ENCODE measurements at regions not wholly inside any gene's neighbourhood (a gene's known extent, or its start where the extent isn't known, plus 50 kb on each side); places are given as distances from the start of the nearest gene placed in this dataset.
"Not testable (repeated sequence)": the region's sequence is repeated elsewhere in the genome, so short reads cannot be mapped to it uniquely, and the experiment has no call there.

DNA sequence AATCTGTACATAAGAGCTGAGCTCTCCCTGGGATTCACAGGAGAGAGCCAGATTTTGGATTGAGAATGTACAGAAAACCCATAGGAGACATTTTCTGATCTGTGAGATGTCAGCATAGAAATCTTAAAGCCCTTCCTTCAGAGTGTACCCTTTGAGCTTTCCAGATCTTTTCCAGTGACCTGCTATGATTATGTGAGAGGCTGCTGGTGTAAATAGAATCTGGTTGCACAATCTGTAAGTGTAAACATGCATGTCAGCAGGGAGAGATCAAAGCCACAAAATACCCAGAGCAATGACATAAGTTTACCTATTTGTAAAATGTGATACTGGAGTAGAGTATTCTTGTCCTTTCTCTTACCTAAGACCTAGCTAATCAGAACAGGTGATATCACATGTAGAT is 471.9 kb downstream of the FOXD4L5 start:
- not testable (repeated sequence) for DNase-seq (ENCODE audit: low read depth in 2 of 3, low spot score in 2 of 3)

DNA sequence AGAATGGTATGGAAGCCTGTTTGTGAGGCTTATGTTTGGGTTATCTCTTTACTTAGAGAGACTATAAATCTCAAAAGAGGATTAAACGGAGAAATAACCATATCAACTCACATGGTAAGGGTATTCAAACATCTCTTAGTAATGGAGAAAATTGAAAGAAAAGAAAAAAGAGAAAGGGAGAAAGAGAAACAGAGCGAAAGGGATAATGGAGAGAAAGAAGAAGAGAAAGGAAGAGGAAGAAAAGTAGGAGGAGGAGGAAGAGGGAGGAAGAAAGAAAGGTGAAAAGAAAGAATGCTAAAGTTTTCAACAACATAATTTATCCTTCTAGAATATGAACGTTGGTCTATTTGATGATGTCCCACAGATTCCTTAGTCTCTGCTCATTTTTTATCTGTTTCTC is 506.3 kb downstream of the FOXD4L5 start:
- DNase-seq (ENCODE audit: low read depth in 2 of 3, low spot score in 2 of 3): not testable (repeated sequence)

DNA sequence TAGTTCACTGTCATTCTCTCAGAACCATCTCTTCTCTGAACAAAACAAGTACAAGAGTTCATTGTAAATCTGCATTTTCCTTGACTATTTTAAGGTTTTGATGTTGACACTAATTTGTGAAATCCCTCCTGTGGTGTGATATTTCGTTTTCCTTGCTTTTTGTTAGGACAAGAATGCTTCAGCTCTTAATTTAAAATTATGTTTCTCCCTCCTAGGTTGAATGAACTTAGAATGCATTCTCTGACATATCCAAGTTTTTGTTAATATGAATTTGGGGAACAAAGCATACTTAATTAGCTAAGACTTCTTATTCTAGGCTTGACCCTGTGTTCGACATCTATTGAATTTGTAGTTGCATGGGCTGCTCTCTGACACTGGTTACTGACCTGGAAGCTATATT is 508.7 kb downstream of the FOXD4L5 start:
- not testable (repeated sequence) for DNase-seq (ENCODE audit: low read depth in 2 of 3, low spot score in 2 of 3)

DNA sequence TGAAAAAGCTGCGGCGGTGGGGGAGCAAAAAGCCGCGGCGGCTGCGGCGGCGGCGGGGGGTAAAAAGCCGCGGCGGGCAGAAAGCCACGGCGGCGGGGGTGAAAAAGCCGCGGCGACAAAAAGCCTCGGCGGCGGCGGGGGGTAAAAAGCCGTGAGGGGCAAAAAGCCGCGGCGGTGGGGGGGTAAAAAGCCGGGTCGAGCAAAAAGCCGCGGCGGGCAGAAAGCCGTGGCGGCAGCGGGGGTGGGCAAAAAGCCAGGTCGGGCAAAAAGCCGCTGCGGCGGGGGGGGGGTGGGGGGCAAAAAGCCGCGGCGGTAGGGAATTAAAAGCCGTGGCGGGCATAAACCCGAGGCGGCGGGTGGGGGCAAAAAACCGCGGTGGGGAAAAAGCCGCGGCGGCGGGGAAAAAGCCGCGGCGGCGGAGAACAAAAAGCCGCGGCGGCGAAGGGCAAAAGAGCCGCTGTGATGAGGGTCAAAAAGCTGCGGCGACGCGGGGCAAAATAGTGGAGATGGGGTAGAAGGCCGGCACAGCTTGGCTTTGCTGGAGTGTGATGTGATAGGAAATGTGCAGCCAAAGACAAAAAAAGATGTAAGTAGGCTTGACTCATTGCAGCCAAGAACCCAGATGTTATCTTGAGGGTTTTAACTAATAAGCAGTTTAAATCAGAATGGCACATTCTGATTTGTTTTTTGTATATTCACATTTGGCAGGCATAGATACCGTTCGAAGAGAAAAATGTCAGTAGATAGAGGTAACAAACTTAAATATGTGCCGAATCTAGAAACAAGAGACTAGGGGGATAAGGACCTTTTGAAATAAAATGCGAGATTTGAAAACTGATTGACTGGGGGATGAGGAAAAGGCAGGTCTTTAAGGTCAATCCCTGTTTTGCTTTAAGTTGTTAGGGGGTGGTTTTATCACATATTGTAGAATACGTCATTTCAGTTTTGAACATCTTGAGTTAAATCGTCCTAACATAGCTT is 509.9 kb downstream of the FOXD4L5 start:
- DNase-seq (ENCODE audit: low read depth in 2 of 3, low spot score in 2 of 3): peak in 1 of 3 donors; percentile 0

DNA sequence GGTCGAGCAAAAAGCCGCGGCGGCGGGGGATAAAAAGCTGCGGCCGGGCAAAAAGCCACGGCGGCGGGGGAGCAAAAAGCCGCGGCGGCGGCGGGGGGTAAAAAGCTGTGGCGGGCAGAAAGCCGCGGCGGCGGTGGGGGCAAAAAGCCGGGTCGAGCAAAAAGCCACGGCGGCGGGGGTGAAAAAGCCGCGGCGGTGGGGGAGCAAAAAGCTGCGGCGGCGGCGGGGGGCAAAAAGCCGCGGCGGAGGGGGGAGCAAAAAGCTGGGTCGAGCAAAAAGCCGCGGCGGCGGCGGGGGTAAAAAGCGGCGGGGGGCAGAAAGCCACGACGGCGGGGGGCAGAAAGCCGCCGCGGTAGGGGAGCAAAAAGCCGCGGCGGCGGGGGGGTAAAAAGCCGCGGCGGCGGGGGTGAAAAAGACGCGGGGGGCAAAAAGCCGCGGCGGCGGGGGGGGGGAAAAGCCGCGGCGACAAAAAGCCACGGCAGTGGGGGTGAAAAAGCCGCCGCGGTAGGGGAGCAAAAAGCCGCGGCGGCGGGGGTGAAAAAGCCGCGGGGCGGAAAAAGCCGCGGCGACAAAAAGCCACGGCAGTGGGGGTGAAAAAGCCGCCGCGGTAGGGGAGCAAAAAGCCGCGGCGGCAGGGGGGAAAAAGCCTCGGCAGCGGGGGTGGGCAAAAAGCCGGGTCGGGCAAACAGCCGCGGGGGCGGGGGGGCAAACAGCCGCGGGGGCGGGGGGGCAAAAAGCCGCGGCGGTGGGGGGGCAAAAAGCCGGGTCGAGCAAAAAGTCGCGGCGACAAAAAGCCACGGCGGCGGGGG is 510.8 kb downstream of the FOXD4L5 start:
- not testable (repeated sequence) for DNase-seq (ENCODE audit: low read depth in 2 of 3, low spot score in 2 of 3)

DNA sequence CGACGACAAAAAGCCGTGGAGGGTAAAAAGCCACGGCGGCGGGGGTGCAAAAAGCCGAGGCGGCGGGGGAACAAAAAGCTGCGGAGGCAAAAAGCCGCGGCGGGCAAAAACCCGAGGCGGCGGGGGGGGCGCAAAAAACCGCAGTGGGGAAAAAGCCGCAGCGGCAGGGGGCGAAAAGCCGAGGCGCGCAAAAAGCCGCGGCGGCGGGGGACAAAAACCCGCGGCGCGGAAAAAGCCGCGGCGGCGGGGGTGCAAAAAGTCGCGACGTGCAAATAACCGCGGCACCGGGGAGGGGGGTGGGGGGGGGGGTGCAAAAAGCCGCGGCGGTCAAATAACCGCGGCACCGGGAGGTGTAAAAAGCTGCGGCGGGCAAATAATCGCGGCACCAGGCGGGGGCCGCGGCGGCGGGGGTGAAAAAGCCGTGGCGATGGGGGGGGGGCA is 511.5 kb downstream of the FOXD4L5 start:
- peak in 1 of 3 donors; percentile 0 for DNase-seq (ENCODE audit: low read depth in 2 of 3, low spot score in 2 of 3)

DNA sequence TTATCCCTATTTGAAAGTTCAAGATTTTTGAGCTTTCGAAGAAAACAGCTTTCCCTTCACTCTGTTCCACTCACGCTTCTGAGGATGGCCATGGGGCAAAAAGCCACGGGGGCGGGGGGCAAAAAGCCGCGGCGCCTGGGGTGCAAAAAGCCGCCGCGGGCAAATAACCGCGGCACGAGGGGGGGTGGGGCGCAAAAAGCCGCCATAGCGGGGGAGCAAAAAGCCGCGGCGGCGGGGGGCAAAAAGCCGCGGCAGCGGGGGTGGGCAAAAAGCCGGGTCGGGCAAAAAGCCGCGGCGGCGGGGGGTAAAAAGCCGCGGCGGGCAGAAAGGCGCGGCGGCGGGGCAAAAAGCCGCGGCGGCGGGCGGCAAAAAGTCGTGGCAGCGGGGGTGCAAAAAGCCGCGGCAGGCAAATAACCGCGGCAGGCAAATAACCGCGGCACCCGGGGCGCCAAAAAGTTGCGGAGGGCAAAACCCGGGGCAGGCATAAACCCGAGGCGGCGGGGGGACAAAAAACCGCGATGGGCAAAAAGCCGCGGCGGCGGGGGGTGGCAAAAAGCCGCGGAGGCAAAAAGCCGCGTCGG is 512.2 kb downstream of the FOXD4L5 start:
- DNase-seq (ENCODE audit: low read depth in 2 of 3, low spot score in 2 of 3): not testable (repeated sequence)

DNA sequence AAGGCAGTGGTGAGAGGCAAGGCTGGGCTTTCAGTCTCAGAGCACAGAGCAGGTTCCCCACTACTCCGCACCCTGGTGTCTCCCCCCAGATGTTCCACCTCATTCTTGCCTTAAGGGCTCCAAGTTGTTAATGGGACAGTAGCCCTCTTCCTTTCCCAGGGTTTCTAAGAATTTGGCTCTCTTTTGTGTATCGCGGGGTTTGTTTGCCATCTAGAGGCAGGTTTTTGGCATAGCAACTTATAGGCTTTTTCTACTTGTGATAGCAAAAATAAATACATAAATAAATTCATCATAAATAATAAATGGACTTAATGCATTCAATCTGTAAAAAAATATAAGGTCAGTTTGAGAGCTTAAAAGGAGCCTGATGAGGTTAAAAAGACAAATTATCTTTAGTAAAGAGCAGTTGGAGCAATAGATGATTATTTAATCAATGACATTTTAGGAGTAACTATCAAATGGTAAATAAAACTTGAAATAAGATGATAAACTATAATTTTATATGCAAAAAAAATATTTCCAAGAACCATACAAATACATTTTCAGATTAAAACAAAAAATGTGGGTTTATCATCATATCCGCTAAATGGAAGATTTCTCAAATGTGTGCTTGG is 512.8 kb downstream of the FOXD4L5 start:
- DNase-seq (ENCODE audit: low read depth in 2 of 3, low spot score in 2 of 3): not testable (repeated sequence)

Measured in hematopoietic multipotent progenitor cell (in vitro differentiated cells).